CD4-positive, alpha-beta T cell (primary cell): ENCODE measurements at regions not wholly inside any gene's neighbourhood (a gene's known extent, or its start where the extent isn't known, plus 50 kb on each side); places are given as distances from the start of the nearest gene placed in this dataset.
"Not testable (repeated sequence)": the region's sequence is repeated elsewhere in the genome, so short reads cannot be mapped to it uniquely, and the experiment has no call there.

ENCODE experiments used
- ATAC-seq: fragments of 200-7000 bp; cut with Tn5 transposase; one replicate; pipeline ENCODE4 v1.10.0; 2022; ENCODE audit warnings: mild to moderate bottlenecking; ENCODE audit not compliant: poor library complexity
- CTCF ChIA-PET: fragments of 350-600 bp; sonication (Branson Sonifier 250); formaldehyde crosslinking; loops from one replicate; lab custom pipeline; 2021; ENCODE audit warnings: antibody characterized with exemption, inconsistent platforms; lab: Charles Lee
- POLR2A ChIA-PET: fragments of 350-600 bp; sonication (Branson Sonifier 250); formaldehyde crosslinking; loops from one replicate; lab custom pipeline; 2021; ENCODE audit warnings: antibody characterized with exemption, inconsistent platforms; lab: Charles Lee
- DNase-seq, 14 experiments: peaks; one replicate each; pipeline ENCODE4 v3.0.0-alpha.2; 2013 to 2020; ENCODE audit warnings: mixed read lengths in 2 of 14
- H3K27ac ChIP-seq, 2 donors: one replicate each; pipeline versions ENCODE4 v1.5.1 to v1.7.0; 2013; ENCODE audit warnings: low read length in 2 of 2, low read depth in 1 of 2, mild to moderate bottlenecking in 1 of 2
- H3K27me3 ChIP-seq, 2 experiments: 1 replicate in 1 of 2; 2 replicates in 1 of 2; pipeline versions ENCODE4 v1.6.1 to v1.7.0; 2013; ENCODE audit warnings: low read length in 2 of 2, control low read depth in 1 of 2, mild to moderate bottlenecking in 1 of 2, moderate library complexity in 1 of 2; ENCODE audit not compliant: insufficient read depth in 2 of 2, control insufficient read depth in 1 of 2
- H3K36me3 ChIP-seq: one replicate; pipeline ENCODE4 v1.6.1; 2013; ENCODE audit warnings: low read length, control low read depth; ENCODE audit not compliant: insufficient read depth
- H3K4me1 ChIP-seq: one replicate; pipeline ENCODE4 v1.6.1; 2013; ENCODE audit warnings: low read length, control low read depth; ENCODE audit not compliant: insufficient read depth
- H3K4me3 ChIP-seq: one replicate; pipeline ENCODE4 v1.5.1; 2013; ENCODE audit warnings: mild to moderate bottlenecking, low read length, moderate library complexity
- H3K9me3 ChIP-seq, 2 experiments: 1 replicate in 1 of 2; 2 replicates in 1 of 2; pipeline versions ENCODE4 v1.6.1 to v1.7.0; 2013; ENCODE audit warnings: low read length in 2 of 2, mild to moderate bottlenecking in 2 of 2, control low read depth in 1 of 2, moderate library complexity in 1 of 2; ENCODE audit not compliant: control insufficient read depth in 1 of 2, insufficient read depth in 1 of 2
- H3K27ac Mint-ChIP-seq: one replicate; pipeline ENCODE4 v1.8.0; 2020; ENCODE audit warnings: mixed read lengths
- H3K27me3 Mint-ChIP-seq: one replicate; pipeline ENCODE4 v1.8.0; 2021; ENCODE audit warnings: mixed read lengths
- H3K36me3 Mint-ChIP-seq: one replicate; pipeline ENCODE4 v1.8.0; 2021; ENCODE audit warnings: low read depth, mixed read lengths
- H3K4me1 Mint-ChIP-seq: one replicate; pipeline ENCODE4 v1.8.0; 2021; ENCODE audit warnings: low read depth, mixed read lengths
- H3K4me3 Mint-ChIP-seq: one replicate; pipeline ENCODE4 v1.8.0; 2020; ENCODE audit warnings: mild to moderate bottlenecking, mixed read lengths
- H3K9me3 Mint-ChIP-seq: one replicate; pipeline ENCODE4 v1.8.0; 2020; ENCODE audit warnings: mixed read lengths
- intact Hi-C, 2 experiments: fragments of 100-400 bp; cut with DNase I in 1 of 2; cut with micrococcal nuclease in 1 of 2; formaldehyde crosslinking; loops; one replicate each; pipeline versions ENCODE4 v1.15.1 to v1.9.0; 2023 to 2025; cut with DNase I, micrococcal nuclease
- TF ChIP-seq, protein P1 (sequence below): fragments of 200-600 bp; IDR thresholded peaks from one replicate; pipeline ENCODE4 v1.8.0; 2022; ENCODE audit warnings: antibody characterized with exemption, mild to moderate bottlenecking

DNA sequence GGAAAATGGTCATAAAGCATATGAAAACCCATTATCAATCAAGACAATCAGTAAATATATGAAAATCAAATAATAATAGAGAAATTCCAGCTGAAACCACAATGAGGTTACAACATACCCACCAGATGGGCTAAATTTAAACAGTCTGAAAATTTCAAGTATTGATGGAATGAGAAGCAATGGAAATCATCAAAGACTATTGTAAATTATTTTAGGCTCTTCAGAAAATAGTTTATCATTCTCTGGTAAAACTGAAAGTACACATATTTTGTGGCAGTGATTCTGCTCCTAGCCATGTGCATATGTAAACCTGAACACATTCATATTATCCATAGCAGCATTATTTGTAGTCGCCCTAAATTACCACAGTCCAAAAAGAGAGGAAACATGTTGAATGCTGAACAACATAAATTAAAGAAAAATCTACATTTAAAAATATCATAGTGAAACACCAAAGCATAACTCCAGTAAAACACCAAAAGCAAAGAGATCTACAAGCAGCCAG lies 215.3 kb downstream of the PRELID2 start:
- Histone ChIP-seq H3K4me3 (no peak overlapping the region), H3K36me3 (no peaks in the 10 kb centered on the region), H3K27ac (no peak overlapping the region), H3K27me3 (no peaks in the 10 kb centered on the region), H3K4me1 (no peaks in the 10 kb centered on the region), H3K9me3 (peaks cover 0 to 11% of the 10 kb centered on the region in 2 experiments)
- TF ChIP-seq, protein P1, sequence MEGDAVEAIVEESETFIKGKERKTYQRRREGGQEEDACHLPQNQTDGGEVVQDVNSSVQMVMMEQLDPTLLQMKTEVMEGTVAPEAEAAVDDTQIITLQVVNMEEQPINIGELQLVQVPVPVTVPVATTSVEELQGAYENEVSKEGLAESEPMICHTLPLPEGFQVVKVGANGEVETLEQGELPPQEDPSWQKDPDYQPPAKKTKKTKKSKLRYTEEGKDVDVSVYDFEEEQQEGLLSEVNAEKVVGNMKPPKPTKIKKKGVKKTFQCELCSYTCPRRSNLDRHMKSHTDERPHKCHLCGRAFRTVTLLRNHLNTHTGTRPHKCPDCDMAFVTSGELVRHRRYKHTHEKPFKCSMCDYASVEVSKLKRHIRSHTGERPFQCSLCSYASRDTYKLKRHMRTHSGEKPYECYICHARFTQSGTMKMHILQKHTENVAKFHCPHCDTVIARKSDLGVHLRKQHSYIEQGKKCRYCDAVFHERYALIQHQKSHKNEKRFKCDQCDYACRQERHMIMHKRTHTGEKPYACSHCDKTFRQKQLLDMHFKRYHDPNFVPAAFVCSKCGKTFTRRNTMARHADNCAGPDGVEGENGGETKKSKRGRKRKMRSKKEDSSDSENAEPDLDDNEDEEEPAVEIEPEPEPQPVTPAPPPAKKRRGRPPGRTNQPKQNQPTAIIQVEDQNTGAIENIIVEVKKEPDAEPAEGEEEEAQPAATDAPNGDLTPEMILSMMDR = no peak
- ChIA-PET POLR2A (no interaction called here), CTCF (no interaction called here)
- ATAC-seq (no peak), DNase-seq (no peak)
- Mint-ChIP-seq H3K4me1 (no peaks in the 10 kb centered on the region), H3K27me3 (no peaks in the 10 kb centered on the region), H3K9me3 (peaks cover 11% of the 10 kb centered on the region), H3K27ac (no peak overlapping the region), H3K36me3 (no peaks in the 10 kb centered on the region), H3K4me3 (no peak overlapping the region)
- intact Hi-C loops = no loop called here

DNA sequence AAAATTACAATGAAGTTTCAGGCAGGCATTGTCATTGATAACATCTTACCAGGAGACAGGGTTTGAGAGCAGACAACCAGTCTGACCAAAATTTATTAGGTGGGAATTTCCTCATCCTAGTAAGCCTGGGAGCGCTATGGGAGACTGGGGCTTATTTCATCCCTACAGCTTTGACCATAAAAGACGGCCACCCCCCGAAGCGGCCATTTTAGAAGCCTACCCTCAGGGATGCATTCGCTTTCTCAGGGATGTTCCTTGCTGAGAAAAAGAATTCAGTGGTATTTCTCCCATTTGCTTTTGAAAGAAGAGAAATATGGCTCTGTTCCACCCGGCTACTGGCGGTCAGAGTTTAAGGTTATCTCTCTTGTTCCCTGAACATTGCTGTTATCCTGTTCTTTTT lies 218.4 kb downstream of the PRELID2 start:
- H3K4me3 ChIP-seq, DNase-seq, intact Hi-C loops, H3K36me3 Mint-ChIP-seq, H3K27ac Mint-ChIP-seq, H3K36me3 ChIP-seq, H3K4me3 Mint-ChIP-seq, H3K9me3 ChIP-seq, H3K27me3 ChIP-seq, H3K9me3 Mint-ChIP-seq, H3K4me1 Mint-ChIP-seq, H3K4me1 ChIP-seq, POLR2A ChIA-PET, H3K27ac ChIP-seq, H3K27me3 Mint-ChIP-seq, CTCF ChIA-PET, ATAC-seq: not testable (repeated sequence)

DNA sequence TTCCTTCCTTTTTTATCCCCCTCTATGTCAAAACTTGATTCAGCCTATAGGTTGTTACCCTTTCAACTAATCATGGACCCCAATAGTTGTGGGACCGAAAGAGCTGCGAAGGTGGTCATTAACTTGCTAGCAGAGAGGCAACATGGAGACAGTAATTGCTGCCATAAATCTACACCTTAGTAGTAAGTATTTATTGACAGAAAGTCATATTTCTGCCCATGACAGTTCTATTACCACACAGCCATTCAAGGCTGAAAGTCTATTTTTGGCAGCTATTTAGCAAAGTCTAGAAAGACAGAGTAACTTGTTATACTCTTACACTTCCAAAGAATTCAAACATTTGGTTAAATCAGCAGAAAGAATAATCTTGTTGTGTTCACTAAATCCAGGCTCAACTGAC lies 236.2 kb downstream of the PRELID2 start:
- CTCF ChIA-PET = no interaction called here
- no peak overlapping the region for H3K4me3 ChIP-seq
- intact Hi-C loops = no loop called here
- H3K36me3 ChIP-seq = no peaks in the 10 kb centered on the region
- peaks cover 4% of the 10 kb centered on the region for H3K9me3 Mint-ChIP-seq
- no peaks in the 10 kb centered on the region for H3K27me3 ChIP-seq
- TF ChIP-seq, protein P1 = no peak
- no peak overlapping the region for H3K4me3 Mint-ChIP-seq
- no peaks in the 10 kb centered on the region for H3K4me1 Mint-ChIP-seq
- H3K27ac ChIP-seq = no peak overlapping the region
- ATAC-seq (no peak), DNase-seq (no peak)
- no peaks in the 10 kb centered on the region for H3K27me3 Mint-ChIP-seq
- H3K27ac Mint-ChIP-seq = no peak overlapping the region
- H3K4me1 ChIP-seq = no peaks in the 10 kb centered on the region
- no peaks in the 10 kb centered on the region for H3K9me3 ChIP-seq
- no peaks in the 10 kb centered on the region for H3K36me3 Mint-ChIP-seq
- POLR2A ChIA-PET = no interaction called here

DNA sequence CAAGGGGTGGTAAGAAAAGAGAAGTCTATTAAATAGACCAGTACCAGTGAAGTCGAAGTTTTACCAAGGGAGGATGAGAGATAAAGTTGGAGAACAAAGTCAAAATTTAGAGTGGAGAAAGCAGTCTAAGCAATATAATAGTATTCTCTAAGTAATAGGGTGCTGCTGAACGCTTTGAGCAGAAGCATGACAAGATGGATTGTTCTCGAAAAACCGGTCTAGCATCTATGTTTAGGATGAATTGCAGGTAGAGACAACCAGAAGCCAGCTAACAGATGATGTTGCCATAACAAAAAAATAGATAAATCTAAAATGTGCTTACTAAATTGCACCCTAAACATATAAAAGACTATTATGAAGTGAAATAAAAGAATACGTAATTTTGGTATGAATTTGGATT lies 237.0 kb downstream of the PRELID2 start:
- CTCF ChIA-PET = no interaction called here
- no peak for ATAC-seq
- TF ChIP-seq, protein P1 = no peak

More for the DNA sequence above, 237.0 kb downstream of the PRELID2 start:
- H3K36me3 Mint-ChIP-seq = no peaks in the 10 kb centered on the region
- POLR2A ChIA-PET = no interaction called here
- intact Hi-C loops = no loop called here
- no peaks in the 10 kb centered on the region for H3K4me1 Mint-ChIP-seq
- DNase-seq = no peak
- Histone ChIP-seq H3K36me3 (no peaks in the 10 kb centered on the region), H3K27ac (no peak overlapping the region), H3K4me1 (no peaks in the 10 kb centered on the region), H3K4me3 (no peak overlapping the region), H3K9me3 (no peaks in the 10 kb centered on the region), H3K27me3 (no peaks in the 10 kb centered on the region)
- no peaks in the 10 kb centered on the region for H3K27me3 Mint-ChIP-seq
- no peak overlapping the region for H3K27ac Mint-ChIP-seq
- H3K9me3 Mint-ChIP-seq = peaks cover 4% of the 10 kb centered on the region
- H3K4me3 Mint-ChIP-seq = no peak overlapping the region
